PC-9 (cell line): ENCODE measurements at regions not wholly inside any gene's neighbourhood (a gene's known extent, or its start where the extent isn't known, plus 50 kb on each side); places are given as distances from the start of the nearest gene placed in this dataset.

ENCODE experiments used
- EZH2 ChIP-seq: fragments of 200-600 bp; sonication (generic); IDR thresholded peaks from 2 replicates; pipeline ENCODE4 v1.8.0; 2017; ENCODE audit warnings: antibody characterized with exemption, low read depth
- TF ChIP-seq, protein P1 (sequence below): fragments of 200-600 bp; sonication (generic); conservative IDR thresholded peaks from 2 replicates; pipeline ENCODE4 v1.6.1; 2017; ENCODE audit warnings: mixed run types, antibody characterized with exemption, mild to moderate bottlenecking, moderate library complexity

DNA sequence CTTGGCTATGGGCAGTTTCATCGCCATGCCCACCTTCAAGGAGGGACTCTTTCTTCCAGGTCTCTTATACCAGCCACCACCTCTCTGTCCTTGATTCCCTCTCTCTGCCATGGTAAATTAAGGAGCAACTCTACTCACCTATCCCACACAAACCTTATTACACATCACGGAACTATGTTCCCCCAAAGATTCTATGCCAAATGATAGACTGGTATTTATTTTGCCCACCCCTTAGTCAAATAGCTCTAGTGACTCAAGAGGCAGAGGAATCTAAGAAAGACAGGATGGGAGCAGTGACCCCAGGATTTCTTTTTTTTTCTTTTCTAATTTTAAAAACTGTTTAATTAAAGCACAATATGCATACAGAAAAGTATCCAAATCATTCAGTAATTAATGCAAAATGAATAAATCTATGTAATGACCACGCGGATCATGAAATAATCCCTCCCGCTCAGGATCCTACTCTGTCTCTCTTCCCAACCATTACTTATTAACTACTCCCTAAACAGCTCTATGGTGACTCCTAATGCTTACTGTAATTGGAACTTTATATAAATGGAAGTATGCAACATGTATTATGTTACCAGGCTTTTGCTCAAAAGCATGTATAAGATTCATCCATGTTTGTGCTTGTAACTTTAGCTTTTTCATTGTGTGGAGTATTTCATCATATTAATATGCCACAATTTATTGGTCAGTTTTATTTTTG lies 410.8 kb upstream of the RASGRP1 start:
- TF ChIP-seq, protein P1, sequence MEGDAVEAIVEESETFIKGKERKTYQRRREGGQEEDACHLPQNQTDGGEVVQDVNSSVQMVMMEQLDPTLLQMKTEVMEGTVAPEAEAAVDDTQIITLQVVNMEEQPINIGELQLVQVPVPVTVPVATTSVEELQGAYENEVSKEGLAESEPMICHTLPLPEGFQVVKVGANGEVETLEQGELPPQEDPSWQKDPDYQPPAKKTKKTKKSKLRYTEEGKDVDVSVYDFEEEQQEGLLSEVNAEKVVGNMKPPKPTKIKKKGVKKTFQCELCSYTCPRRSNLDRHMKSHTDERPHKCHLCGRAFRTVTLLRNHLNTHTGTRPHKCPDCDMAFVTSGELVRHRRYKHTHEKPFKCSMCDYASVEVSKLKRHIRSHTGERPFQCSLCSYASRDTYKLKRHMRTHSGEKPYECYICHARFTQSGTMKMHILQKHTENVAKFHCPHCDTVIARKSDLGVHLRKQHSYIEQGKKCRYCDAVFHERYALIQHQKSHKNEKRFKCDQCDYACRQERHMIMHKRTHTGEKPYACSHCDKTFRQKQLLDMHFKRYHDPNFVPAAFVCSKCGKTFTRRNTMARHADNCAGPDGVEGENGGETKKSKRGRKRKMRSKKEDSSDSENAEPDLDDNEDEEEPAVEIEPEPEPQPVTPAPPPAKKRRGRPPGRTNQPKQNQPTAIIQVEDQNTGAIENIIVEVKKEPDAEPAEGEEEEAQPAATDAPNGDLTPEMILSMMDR = no peak
- no peak for TF ChIP-seq EZH2
